IMR-90 (cell line): ENCODE measurements at regions not wholly inside any gene's neighbourhood (a gene's known extent, or its start where the extent isn't known, plus 50 kb on each side); places are given as distances from the start of the nearest gene placed in this dataset.
"Not testable (repeated sequence)": the region's sequence is repeated elsewhere in the genome, so short reads cannot be mapped to it uniquely, and the experiment has no call there.

Experiments used
- ATAC-seq: fragments of 200-7000 bp; cut with Tn5 transposase; 2 replicates; pipeline ENCODE4 v1.9.1; 2020; ENCODE audit warnings: low read depth, mild to moderate bottlenecking, moderate library complexity
- BruUV-seq: library from RNA; stranded (reverse); fragments of 400-500 nt; replicated peaks from 2 replicates; lab custom pipeline; 2021; lab: Mats Ljungman, UMichigan
- CTCF ChIA-PET: fragments of 300-600 bp; formaldehyde crosslinking; extraction: SDS; loops from one replicate; lab custom pipeline; 2021; ENCODE audit warnings: antibody characterized with exemption; lab: Yijun Ruan, JAX
- POLR2A ChIA-PET: fragments of 300-600 bp; sonication (Branson Sonifier 250); formaldehyde crosslinking; loops from one replicate; lab custom pipeline; 2022; ENCODE audit warnings: antibody characterized with exemption; ENCODE audit not compliant: unreplicated experiment; lab: Charles Lee
- DNase-seq: peaks from one replicate; pipeline ENCODE4 v3.0.0; 2013
- H2AFZ ChIP-seq: replicated peaks from 2 replicates; pipeline ENCODE3; 2013; ENCODE audit warnings: low read length, mild to moderate bottlenecking; ENCODE audit not compliant: poor library complexity
- H2AK5ac ChIP-seq: 2 replicates; pipeline ENCODE4 v1.6.1; 2013; ENCODE audit warnings: low read depth, low read length, inconsistent platforms
- H2AK9ac ChIP-seq: replicated peaks from 2 replicates; pipeline ENCODE3; 2013; ENCODE audit warnings: mild to moderate bottlenecking, low read depth, low read length, moderate library complexity; ENCODE audit not compliant: poor library complexity
- H2BK120ac ChIP-seq: 2 replicates; pipeline ENCODE4 v1.6.1; 2013; ENCODE audit warnings: low read depth, low read length, inconsistent platforms
- H2BK15ac ChIP-seq: 3 replicates; pipeline ENCODE4 v1.6.1; 2013; ENCODE audit warnings: low read depth, low read length, inconsistent platforms
- H2BK20ac ChIP-seq: 2 replicates; pipeline ENCODE4 v1.6.1; 2013; ENCODE audit warnings: low read depth, mild to moderate bottlenecking, inconsistent platforms, low read length, moderate library complexity
- H2BK5ac ChIP-seq: 2 replicates; pipeline ENCODE4 v1.6.1; 2013; ENCODE audit warnings: mild to moderate bottlenecking, low read depth, low read length, inconsistent platforms; ENCODE audit not compliant: poor library complexity, severe bottlenecking
- H3K14ac ChIP-seq: replicated peaks from 2 replicates; pipeline ENCODE4 v1.6.1; 2013; ENCODE audit warnings: low read depth, low read length, inconsistent platforms
- H3K18ac ChIP-seq: 2 replicates; pipeline ENCODE4 v1.6.1; 2013; ENCODE audit warnings: low read depth, low read length, control low read depth
- H3K23ac ChIP-seq: 2 replicates; pipeline ENCODE4 v1.6.1; 2013; ENCODE audit warnings: low read depth, low read length, inconsistent platforms
- H3K27ac ChIP-seq: 2 replicates; pipeline ENCODE4 v1.5.1; 2013; ENCODE audit warnings: mild to moderate bottlenecking, control low read depth, low read length; ENCODE audit not compliant: insufficient read depth
- H3K27me3 ChIP-seq: 2 replicates; pipeline ENCODE4 v1.6.1; 2013; ENCODE audit warnings: low read length; ENCODE audit not compliant: control insufficient read depth, insufficient read depth
- H3K36me3 ChIP-seq: 2 replicates; pipeline ENCODE4 v1.6.1; 2013; ENCODE audit warnings: low read length, mixed read lengths; ENCODE audit not compliant: control insufficient read depth, insufficient read depth
- H3K4ac ChIP-seq: 2 replicates; pipeline ENCODE4 v1.6.1; 2013; ENCODE audit warnings: low read depth, low read length, inconsistent platforms
- H3K4me1 ChIP-seq: 2 replicates; pipeline ENCODE4 v1.6.1; 2013; ENCODE audit warnings: low read length, mixed read lengths; ENCODE audit not compliant: control insufficient read depth, insufficient read depth
- H3K4me2 ChIP-seq: 2 replicates; pipeline ENCODE4 v1.6.1; 2013; ENCODE audit warnings: low read depth, mild to moderate bottlenecking, control low read depth, low read length, moderate library complexity
- H3K4me3 ChIP-seq: 2 replicates; pipeline ENCODE4 v1.5.1; 2013; ENCODE audit warnings: low read depth, mild to moderate bottlenecking, control low read depth, low read length, moderate library complexity; ENCODE audit not compliant: insufficient read depth
- H3K56ac ChIP-seq: 2 replicates; pipeline ENCODE4 v1.6.1; 2013; ENCODE audit warnings: low read length, inconsistent platforms; ENCODE audit not compliant: insufficient read depth; ENCODE audit errors: extremely low read depth
- H3K79me1 ChIP-seq, 2 experiments: 2 replicates each; pipeline ENCODE4 v1.6.1; 2013; ENCODE audit warnings: low read length in 2 of 2, inconsistent platforms in 1 of 2, low read depth in 1 of 2
- H3K9ac ChIP-seq: 2 replicates; pipeline ENCODE4 v1.6.1; 2013; ENCODE audit warnings: low read depth, low read length, control low read depth
- H3K9me1 ChIP-seq: 2 replicates; pipeline ENCODE4 v1.6.1; 2013; ENCODE audit warnings: low read length, inconsistent platforms; ENCODE audit not compliant: insufficient read depth
- H3K9me3 ChIP-seq: 2 replicates; pipeline ENCODE4 v1.6.1; 2013; ENCODE audit warnings: low read length; ENCODE audit not compliant: control insufficient read depth, insufficient read depth
- H4K20me1 ChIP-seq: 2 replicates; pipeline ENCODE4 v1.6.1; 2013; ENCODE audit warnings: low read length, inconsistent platforms; ENCODE audit not compliant: insufficient read depth
- H4K5ac ChIP-seq: 2 replicates; pipeline ENCODE4 v1.6.1; 2013; ENCODE audit warnings: mild to moderate bottlenecking, low read depth, low read length, control low read depth
- H4K8ac ChIP-seq, 2 experiments: 2 replicates each; pipeline ENCODE4 v1.6.1; 2013; ENCODE audit warnings: low read depth in 2 of 2, low read length in 2 of 2, control low read depth in 1 of 2, inconsistent platforms in 1 of 2
- H4K91ac ChIP-seq: 2 replicates; pipeline ENCODE4 v1.6.1; 2013; ENCODE audit warnings: low read depth, low read length, inconsistent platforms; ENCODE audit not compliant: insufficient read depth
- RAD21 ChIP-seq: IDR thresholded peaks from 2 replicates; pipeline ENCODE4 v1.6.1; 2012; ENCODE audit warnings: low read length, improper control_type of control experiment
- RCOR1 ChIP-seq: IDR thresholded peaks from 2 replicates; pipeline ENCODE4 v1.6.1; 2012; ENCODE audit warnings: mild to moderate bottlenecking, low read length, improper control_type of control experiment; ENCODE audit not compliant: insufficient replicate concordance
- WGBS, 2 experiments: methylation state at CpG; one replicate each; pipeline versions ENCODE4 v1.1.5 to v1.1.7; 2013; ENCODE audit warnings: missing lambda C conversion rate in 2 of 2; ENCODE audit not compliant: insufficient read length in 1 of 2; ENCODE audit errors: extremely low coverage in 2 of 2; 5-methylcytosine and 5-hydroxymethylcytosine counted together
- dilution Hi-C: fragments of 300-500 bp; cut with HindIII; formaldehyde crosslinking; loops from one replicate; pipeline ENCODE4 v1.14.3; 2018; ENCODE audit warnings: low sequenced_read_pairs; ENCODE audit not compliant: unreplicated experiment
- in situ Hi-C: fragments of 300-500 bp; cut with MboI; formaldehyde crosslinking; loops from 3 replicates; pipeline ENCODE4 v1.14.3; 2019; ENCODE audit warnings: low sequenced_read_pairs, inconsistent platforms, mixed read lengths
- intact Hi-C: fragments of 100-400 bp; cut with micrococcal nuclease; formaldehyde crosslinking; loops from 2 replicates; pipeline ENCODE4 v1.10.0; 2022
- TF ChIP-seq, protein P1 (sequence below): conservative IDR thresholded peaks from 2 replicates; pipeline ENCODE4 v1.5.1; 2012; ENCODE audit warnings: mild to moderate bottlenecking, low read depth, low read length, improper control_type of control experiment

DNA sequence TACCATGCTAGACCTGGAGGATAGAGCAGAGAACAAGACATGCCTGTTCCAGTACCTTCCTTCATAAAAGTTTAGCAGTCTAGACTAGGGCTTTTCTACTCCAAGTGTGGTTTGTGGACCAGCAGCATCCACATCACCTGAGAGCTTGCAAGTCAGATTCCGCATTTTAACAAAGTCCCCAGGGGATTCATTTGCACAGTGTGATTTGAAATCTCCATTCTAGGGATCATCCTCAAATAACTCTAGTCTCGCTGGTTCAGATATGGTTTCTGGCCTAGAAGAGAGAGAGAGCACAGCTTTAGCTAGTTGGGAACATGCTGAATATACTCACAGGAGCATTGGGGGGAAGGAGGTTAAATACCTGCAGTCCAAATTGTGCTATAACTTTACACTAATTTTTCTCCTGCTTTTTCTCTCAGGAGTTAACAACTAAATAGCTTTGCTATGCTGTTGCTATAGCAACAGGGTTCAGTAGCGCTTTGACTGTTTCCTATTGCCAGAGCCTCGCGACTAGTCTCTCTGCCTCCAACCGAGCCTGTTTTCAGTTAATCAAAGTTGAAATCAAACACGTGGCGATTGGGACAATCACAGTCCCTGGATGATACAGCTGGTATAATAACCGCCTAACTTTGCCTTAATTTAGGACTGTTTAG is 64.0 kb upstream of the RASGRF1 start:
- H4K20me1 ChIP-seq = no peaks in the 10 kb centered on the region
- H3K27me3 ChIP-seq = peaks cover 3% of the 10 kb centered on the region
- no peak overlapping the region for H2AFZ ChIP-seq
- no peak overlapping the region for H3K4me2 ChIP-seq
- H2BK5ac ChIP-seq = no peak overlapping the region
- H2AK5ac ChIP-seq = no peak overlapping the region
- ChIA-PET POLR2A (no interaction called here), CTCF (no interaction called here)
- H4K91ac ChIP-seq = no peak overlapping the region
- no peak overlapping the region for H3K27ac ChIP-seq
- BruUV-seq = no TSS peak
- dilution Hi-C loops = no loop called here
- H3K4ac ChIP-seq = no peak overlapping the region
- H3K79me1 ChIP-seq = no peaks in the 10 kb centered on the region
- in situ Hi-C loops = no loop called here
- intact Hi-C loops = no loop called here
- no peak overlapping the region for H3K56ac ChIP-seq
- TF ChIP-seq RCOR1 = no peak
- TF ChIP-seq, protein P1, sequence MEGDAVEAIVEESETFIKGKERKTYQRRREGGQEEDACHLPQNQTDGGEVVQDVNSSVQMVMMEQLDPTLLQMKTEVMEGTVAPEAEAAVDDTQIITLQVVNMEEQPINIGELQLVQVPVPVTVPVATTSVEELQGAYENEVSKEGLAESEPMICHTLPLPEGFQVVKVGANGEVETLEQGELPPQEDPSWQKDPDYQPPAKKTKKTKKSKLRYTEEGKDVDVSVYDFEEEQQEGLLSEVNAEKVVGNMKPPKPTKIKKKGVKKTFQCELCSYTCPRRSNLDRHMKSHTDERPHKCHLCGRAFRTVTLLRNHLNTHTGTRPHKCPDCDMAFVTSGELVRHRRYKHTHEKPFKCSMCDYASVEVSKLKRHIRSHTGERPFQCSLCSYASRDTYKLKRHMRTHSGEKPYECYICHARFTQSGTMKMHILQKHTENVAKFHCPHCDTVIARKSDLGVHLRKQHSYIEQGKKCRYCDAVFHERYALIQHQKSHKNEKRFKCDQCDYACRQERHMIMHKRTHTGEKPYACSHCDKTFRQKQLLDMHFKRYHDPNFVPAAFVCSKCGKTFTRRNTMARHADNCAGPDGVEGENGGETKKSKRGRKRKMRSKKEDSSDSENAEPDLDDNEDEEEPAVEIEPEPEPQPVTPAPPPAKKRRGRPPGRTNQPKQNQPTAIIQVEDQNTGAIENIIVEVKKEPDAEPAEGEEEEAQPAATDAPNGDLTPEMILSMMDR = no peak
- TF ChIP-seq RAD21 = no peak
- no peak overlapping the region for H2AK9ac ChIP-seq
- H2BK15ac ChIP-seq = no peak overlapping the region
- H3K18ac ChIP-seq = no peak overlapping the region
- H3K4me1 ChIP-seq = no peaks in the 10 kb centered on the region
- DNase-seq (no peak), ATAC-seq (no peak)
- no peak overlapping the region for H3K23ac ChIP-seq
- no peak overlapping the region for H3K14ac ChIP-seq
- H2BK120ac ChIP-seq = no peak overlapping the region
- H3K36me3 ChIP-seq = no peaks in the 10 kb centered on the region
- H2BK20ac ChIP-seq = no peak overlapping the region
- no peak overlapping the region for H4K8ac ChIP-seq
- H3K4me3 ChIP-seq = no peak overlapping the region
- no peak overlapping the region for H4K5ac ChIP-seq
- no peaks in the 10 kb centered on the region for H3K9me1 ChIP-seq
- H3K9me3 ChIP-seq = no peaks in the 10 kb centered on the region
- WGBS, 2 experiments = no CpG with 5 or more reads among the region's 9 CpGs
- no peak overlapping the region for H3K9ac ChIP-seq

DNA sequence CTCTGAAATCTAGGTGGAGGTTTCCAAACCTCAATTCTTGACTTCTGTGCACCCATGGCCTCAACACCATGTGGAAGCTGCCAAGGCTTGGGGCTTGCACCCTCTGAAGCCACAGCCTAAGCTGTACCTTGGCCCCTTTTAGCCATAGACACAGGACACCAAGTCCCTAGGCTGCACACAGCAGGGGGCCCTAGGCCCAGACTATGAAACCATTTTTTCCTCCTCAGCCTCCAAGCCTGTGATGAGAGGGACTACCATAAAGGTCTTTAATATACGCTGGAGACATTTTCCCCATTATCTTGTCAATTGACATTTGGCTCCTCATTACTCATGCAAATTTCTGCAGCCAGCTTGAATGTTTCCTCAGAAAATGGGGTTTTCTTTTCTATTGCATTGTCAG is 53.7 kb upstream of the RASGRF1 start:
- H3K9me3 ChIP-seq, H4K8ac ChIP-seq, H3K4me2 ChIP-seq, H3K56ac ChIP-seq, CTCF ChIA-PET, H2AK9ac ChIP-seq, H4K91ac ChIP-seq, H3K4me1 ChIP-seq, H2BK15ac ChIP-seq, H3K9ac ChIP-seq, BruUV-seq, H4K20me1 ChIP-seq, ATAC-seq, H2AK5ac ChIP-seq, dilution Hi-C loops, H3K4ac ChIP-seq, H3K18ac ChIP-seq, H3K4me3 ChIP-seq, H3K36me3 ChIP-seq, H3K23ac ChIP-seq, in situ Hi-C loops, H3K9me1 ChIP-seq, H3K79me1 ChIP-seq, H2BK120ac ChIP-seq, H3K27ac ChIP-seq, H2BK20ac ChIP-seq, H4K5ac ChIP-seq, POLR2A ChIA-PET, H2BK5ac ChIP-seq, intact Hi-C loops, DNase-seq, H3K14ac ChIP-seq, H3K27me3 ChIP-seq, H2AFZ ChIP-seq: not testable (repeated sequence)
- WGBS, 2 experiments = no CpG with 5 or more reads among the region's 1 CpG
